ENCODE measurements at regions not wholly inside any gene's neighbourhood (a gene's known extent, or its start where the extent isn't known, plus 50 kb on each side); places are given as distances from the start of the nearest gene placed in this dataset.
"Not testable (repeated sequence)": the region's sequence is repeated elsewhere in the genome, so short reads cannot be mapped to it uniquely, and the experiment has no call there.

DNA sequence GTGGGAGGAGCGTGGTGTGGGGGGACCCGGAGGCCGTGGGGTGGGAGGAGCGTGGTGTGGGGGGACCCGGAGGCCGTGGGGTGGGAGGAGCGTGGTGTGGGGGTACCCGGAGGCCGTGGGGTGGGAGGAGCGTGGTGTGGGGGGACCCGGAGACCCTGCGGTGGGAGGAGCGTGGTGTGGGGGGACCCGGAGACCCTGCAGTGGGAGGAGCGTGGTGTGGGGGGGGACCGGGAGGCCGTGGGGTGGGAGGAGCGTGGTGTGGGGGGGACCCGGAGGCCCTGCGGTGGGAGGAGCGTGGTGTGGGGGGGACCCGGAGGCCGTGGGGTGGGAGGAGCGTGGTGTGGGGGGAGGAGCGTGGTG, 203.5 kb downstream of the DLL1 start:
- H3K9me3 ChIP-seq (ENCODE audit: control insufficient read depth in 5 of 5, low read length in 5 of 5); H3K27ac ChIP-seq (ENCODE audit: low read depth, low read length); H3K36me3 ChIP-seq (ENCODE audit: control insufficient read depth in 5 of 5, insufficient read depth in 5 of 5, low read length in 5 of 5); H3K9ac ChIP-seq (ENCODE audit: low read length in 5 of 5); H3K27me3 ChIP-seq (ENCODE audit: control insufficient read depth in 5 of 5, insufficient read depth in 4 of 5, low read length in 5 of 5); H3K4me3 ChIP-seq (ENCODE audit: low read depth in 1 of 5, low read length in 5 of 5): not testable (repeated sequence)
- peaks cover 0 to 22% (median 7%) of the 10 kb centered on the region in 5 donors for H3K4me1 ChIP-seq (ENCODE audit: control insufficient read depth in 5 of 5, insufficient read depth in 5 of 5, low read length in 5 of 5)

DNA sequence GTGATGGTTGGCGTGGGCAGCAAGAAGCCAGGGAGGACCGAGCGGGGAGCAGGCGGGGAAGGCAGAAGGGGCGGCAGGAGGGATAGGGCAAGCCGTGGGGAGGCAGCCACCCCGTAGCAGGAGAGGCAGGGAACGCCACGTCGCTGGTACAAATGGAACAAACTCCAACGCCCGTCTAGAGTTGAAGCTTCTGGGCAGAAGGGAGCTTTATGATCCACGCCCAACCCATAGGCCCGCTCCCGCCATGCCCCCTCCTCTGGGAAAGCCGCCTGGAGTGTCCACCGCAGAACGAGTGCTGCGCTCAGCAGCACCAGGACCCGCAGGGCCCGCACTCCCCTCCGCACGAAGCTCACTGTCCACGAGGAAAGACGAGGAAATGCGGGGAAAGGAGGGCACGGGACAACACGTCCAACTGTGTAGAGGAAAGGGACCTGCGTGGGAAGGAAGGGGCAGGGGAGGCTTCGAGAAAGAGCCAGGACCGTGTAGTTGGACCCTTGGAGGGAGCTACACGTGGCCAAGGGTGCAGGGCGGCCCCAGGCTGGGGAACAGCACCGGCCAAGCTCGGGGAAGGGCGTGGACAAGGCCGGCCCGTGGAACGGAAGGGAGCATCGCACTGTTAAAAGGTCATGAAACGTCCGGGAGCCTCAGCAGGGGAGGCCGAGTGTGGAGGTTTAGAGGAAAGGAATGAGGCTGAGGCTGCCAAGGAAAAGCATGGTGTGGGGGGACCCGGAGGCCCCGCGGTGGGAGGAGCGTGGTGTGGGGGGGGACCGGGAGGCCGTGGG, 204.0 kb downstream of the DLL1 start:
- Histone ChIP-seq H3K27ac (ENCODE audit: low read depth, low read length) (no peak overlapping the region), H3K9ac (ENCODE audit: low read length in 5 of 5) (no peak overlapping the region), H3K4me1 (ENCODE audit: control insufficient read depth in 5 of 5, insufficient read depth in 5 of 5, low read length in 5 of 5) (peaks cover 0 to 22% (median 7%) of the 10 kb centered on the region in 5 donors), H3K9me3 (ENCODE audit: control insufficient read depth in 5 of 5, low read length in 5 of 5) (no peaks in the 10 kb centered on the region), H3K27me3 (ENCODE audit: control insufficient read depth in 5 of 5, insufficient read depth in 4 of 5, low read length in 5 of 5) (peaks cover 0 to 3% (median 0%) of the 10 kb centered on the region in 5 donors), H3K36me3 (ENCODE audit: control insufficient read depth in 5 of 5, insufficient read depth in 5 of 5, low read length in 5 of 5) (no peaks in the 10 kb centered on the region), H3K4me3 (ENCODE audit: low read depth in 1 of 5, low read length in 5 of 5) (no peak overlapping the region)

DNA sequence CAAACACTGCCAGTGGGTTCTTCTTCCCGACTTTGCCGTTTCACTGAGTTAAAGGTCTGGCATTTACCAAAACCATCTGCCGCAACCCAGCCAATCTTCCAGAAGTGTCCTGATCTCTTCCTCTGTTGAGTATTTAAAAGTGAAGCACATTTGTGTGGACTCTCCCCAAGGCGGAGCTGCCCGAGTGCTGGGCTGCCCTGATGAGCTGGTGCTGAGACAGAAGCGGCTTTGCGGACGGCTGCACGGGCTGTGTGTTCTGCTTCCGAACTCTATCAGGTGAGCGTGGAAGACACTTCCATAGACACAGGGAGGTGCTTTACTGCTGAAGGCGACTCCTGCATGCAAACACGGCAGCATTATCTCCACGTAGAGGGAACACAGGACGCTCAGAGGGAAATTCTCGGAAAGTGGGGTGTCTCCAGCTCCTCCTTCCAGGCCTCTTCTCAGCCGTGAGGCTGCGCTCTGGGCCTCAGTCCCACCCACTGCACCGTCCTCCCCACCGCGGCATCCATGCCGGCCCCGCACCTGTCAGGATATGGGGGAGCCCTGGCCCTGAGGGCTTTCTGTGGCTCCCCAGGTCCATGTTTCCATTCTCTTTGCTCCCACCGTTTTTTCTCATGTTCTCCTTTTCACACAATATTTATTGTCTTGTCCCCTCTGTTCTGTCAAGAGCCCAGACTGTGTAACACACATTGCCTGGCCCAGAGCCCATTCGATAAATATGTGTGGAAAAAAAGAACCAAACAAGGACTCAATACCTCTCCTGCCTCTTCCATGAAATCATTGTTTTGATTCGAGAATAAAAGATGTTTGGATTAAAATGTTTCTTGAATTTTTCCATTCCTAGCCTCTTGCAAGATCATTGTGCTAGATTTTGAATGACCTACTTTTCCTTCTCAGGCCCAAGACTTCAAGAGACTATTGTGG, 205.1 kb downstream of the DLL1 start:
- Histone ChIP-seq H3K4me1 (ENCODE audit: control insufficient read depth in 5 of 5, insufficient read depth in 5 of 5, low read length in 5 of 5) (peaks cover 0 to 22% (median 7%) of the 10 kb centered on the region in 5 donors), H3K36me3 (ENCODE audit: control insufficient read depth in 5 of 5, insufficient read depth in 5 of 5, low read length in 5 of 5) (no peaks in the 10 kb centered on the region), H3K9ac (ENCODE audit: low read length in 5 of 5) (no peak overlapping the region), H3K9me3 (ENCODE audit: control insufficient read depth in 5 of 5, low read length in 5 of 5) (no peaks in the 10 kb centered on the region), H3K27ac (ENCODE audit: low read depth, low read length) (no peak overlapping the region), H3K4me3 (ENCODE audit: low read depth in 1 of 5, low read length in 5 of 5) (no peak overlapping the region), H3K27me3 (ENCODE audit: control insufficient read depth in 5 of 5, insufficient read depth in 4 of 5, low read length in 5 of 5) (peaks cover 0 to 11% (median under 1%) of the 10 kb centered on the region in 5 donors)

DNA sequence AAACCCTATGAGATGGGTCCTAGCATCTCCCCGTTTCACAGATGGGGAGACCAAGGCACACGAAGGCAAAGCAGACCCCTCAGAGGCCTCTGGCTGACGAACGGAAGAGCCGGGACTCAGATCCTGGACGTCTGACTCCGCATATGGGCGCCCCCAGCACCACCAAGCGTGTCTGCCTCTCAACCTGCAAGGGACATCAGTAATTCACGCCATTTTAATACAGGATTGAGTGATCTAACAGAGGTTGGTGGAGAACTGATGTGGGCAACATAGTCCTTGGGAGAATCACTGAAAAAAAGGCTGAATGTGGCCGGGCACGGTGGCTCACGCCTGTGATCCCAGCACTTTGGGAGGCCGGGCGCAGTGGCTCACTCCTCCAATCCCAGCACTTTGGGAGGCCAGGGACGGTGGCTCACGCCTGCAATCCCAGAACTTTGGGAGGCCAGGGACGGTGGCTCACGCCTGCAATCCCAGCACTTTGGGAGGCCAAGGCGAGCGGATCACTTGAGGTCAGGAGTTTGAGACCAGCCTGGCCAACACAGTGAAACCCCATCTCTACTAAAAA, 206.6 kb downstream of the DLL1 start:
- no peak overlapping the region for H3K9ac ChIP-seq (ENCODE audit: low read length in 5 of 5)
- H3K4me1 ChIP-seq (ENCODE audit: control insufficient read depth in 5 of 5, insufficient read depth in 5 of 5, low read length in 5 of 5): peaks cover 0 to 13% (median 2%) of the 10 kb centered on the region in 5 donors
- no peak overlapping the region for H3K4me3 ChIP-seq (ENCODE audit: low read depth in 1 of 5, low read length in 5 of 5)
- H3K27me3 ChIP-seq (ENCODE audit: control insufficient read depth in 5 of 5, insufficient read depth in 4 of 5, low read length in 5 of 5): peaks cover 0 to 12% (median 5%) of the 10 kb centered on the region in 5 donors
- H3K27ac ChIP-seq (ENCODE audit: low read depth, low read length): no peak overlapping the region
- H3K9me3 ChIP-seq (ENCODE audit: control insufficient read depth in 5 of 5, low read length in 5 of 5): no peaks in the 10 kb centered on the region
- no peaks in the 10 kb centered on the region for H3K36me3 ChIP-seq (ENCODE audit: control insufficient read depth in 5 of 5, insufficient read depth in 5 of 5, low read length in 5 of 5)

DNA sequence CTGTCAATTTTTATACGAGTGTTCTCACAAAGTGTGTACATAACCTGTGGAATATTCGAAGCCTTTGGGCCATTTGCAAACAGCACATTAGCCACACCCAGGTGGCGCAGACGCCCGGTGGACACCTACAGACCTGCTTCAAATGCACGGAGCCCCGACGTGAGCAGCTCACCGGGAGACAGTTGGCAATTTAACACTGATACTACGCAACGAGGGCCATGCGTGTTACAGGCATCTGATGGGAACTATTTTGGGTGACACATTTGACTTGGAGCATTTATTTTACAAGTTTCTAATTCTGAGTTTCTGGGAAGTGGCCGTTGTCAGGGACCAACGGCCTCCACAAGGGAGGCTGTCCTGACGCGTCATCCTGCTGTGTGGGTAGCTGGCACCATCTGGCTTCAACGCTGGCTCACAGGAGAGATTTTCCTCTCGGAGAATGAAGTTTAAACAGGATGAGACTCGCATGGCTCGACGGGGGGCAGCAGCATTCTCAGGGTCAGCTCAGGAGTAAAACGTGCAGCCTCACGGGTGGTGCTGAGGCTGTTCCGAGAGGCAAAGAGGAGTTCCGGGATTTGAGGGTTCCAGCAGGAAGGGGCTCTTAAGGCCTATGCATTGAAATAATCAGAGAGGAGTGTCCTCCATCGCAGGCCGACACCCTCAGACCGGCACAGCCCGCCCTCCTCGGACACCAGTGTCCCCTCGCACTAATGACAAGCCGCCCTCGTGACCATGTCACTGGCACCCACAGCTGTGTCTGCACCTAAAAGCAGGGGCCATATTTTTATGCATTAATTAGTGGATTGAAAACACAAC, 207.4 kb downstream of the DLL1 start:
- no peak overlapping the region for H3K27ac ChIP-seq (ENCODE audit: low read depth, low read length)
- H3K4me3 ChIP-seq (ENCODE audit: low read depth in 1 of 5, low read length in 5 of 5): no peak overlapping the region

DNA sequence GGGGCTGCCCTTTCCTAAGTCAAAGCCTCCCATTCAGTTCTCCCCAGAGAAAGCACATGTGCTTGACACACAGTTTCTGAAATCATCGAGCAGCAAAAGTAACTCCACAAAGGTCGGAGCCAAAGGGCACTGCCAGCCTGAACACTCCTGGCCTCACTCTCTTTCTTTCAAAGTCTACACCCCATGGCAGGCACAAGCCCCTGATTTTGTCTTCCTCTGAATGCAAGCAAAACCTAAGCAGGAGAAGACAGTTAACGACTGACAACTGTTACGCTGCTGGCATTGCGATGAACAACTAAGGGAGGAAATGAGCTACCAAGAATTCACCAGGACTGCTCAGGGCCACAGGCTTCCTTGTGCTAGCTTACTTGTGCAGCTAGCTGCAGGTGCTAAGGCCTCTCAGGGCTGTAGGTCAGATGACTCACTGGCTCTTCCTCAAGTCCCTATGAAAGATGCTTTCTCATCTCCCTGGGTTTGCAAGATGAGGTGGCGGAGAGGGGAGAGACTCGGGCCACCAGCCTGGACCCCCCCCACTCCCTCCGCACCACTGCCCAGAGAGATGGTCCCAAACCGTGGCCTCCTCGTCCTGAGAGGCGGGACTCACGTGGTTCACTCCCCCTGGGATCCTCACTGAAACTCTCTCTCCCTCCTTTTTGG, 208.2 kb downstream of the DLL1 start:
- Histone ChIP-seq H3K27me3 (ENCODE audit: control insufficient read depth in 5 of 5, insufficient read depth in 4 of 5, low read length in 5 of 5) (peaks cover 0 to 12% (median 5%) of the 10 kb centered on the region in 5 donors), H3K9ac (ENCODE audit: low read length in 5 of 5) (no peak overlapping the region), H3K9me3 (ENCODE audit: control insufficient read depth in 5 of 5, low read length in 5 of 5) (no peaks in the 10 kb centered on the region), H3K27ac (ENCODE audit: low read depth, low read length) (no peak overlapping the region), H3K36me3 (ENCODE audit: control insufficient read depth in 5 of 5, insufficient read depth in 5 of 5, low read length in 5 of 5) (no peaks in the 10 kb centered on the region), H3K4me3 (ENCODE audit: low read depth in 1 of 5, low read length in 5 of 5) (no peak overlapping the region), H3K4me1 (ENCODE audit: control insufficient read depth in 5 of 5, insufficient read depth in 5 of 5, low read length in 5 of 5) (no peaks in the 10 kb centered on the region)

More for the DNA sequence above, 207.4 kb downstream of the DLL1 start:
- no peak overlapping the region for H3K9ac ChIP-seq (ENCODE audit: low read length in 5 of 5)
- H3K36me3 ChIP-seq (ENCODE audit: control insufficient read depth in 5 of 5, insufficient read depth in 5 of 5, low read length in 5 of 5): no peaks in the 10 kb centered on the region
- H3K4me1 ChIP-seq (ENCODE audit: control insufficient read depth in 5 of 5, insufficient read depth in 5 of 5, low read length in 5 of 5): peaks cover 0 to 6% (median 0%) of the 10 kb centered on the region in 5 donors
- H3K9me3 ChIP-seq (ENCODE audit: control insufficient read depth in 5 of 5, low read length in 5 of 5): no peaks in the 10 kb centered on the region
- peaks cover 0 to 12% (median 5%) of the 10 kb centered on the region in 5 donors for H3K27me3 ChIP-seq (ENCODE audit: control insufficient read depth in 5 of 5, insufficient read depth in 4 of 5, low read length in 5 of 5)

DNA sequence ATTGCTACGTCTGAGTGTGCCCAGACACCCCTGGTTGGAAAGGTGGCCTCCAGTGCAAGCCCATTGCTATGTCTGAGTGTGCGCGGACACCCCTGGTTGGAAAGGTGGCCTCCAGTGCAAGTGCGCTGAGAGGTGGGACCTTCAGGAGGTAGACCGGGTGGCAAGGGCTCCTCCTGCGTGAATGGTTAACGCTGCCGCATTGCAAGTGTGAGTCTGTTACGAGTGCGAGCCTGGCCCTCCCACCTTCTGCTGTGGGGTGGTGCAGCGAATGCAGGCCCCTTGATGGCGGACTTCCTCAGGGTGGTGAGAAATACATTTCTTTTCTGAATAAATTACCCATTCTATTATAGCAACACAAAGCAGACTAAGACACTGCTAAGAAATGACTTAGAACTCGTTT, 208.8 kb downstream of the DLL1 start:
- Histone ChIP-seq H3K36me3 (ENCODE audit: control insufficient read depth in 5 of 5, insufficient read depth in 5 of 5, low read length in 5 of 5) (no peaks in the 10 kb centered on the region), H3K4me3 (ENCODE audit: low read depth in 1 of 5, low read length in 5 of 5) (no peak overlapping the region), H3K27me3 (ENCODE audit: control insufficient read depth in 5 of 5, insufficient read depth in 4 of 5, low read length in 5 of 5) (peaks cover 0 to 12% (median 5%) of the 10 kb centered on the region in 5 donors), H3K9me3 (ENCODE audit: control insufficient read depth in 5 of 5, low read length in 5 of 5) (no peaks in the 10 kb centered on the region), H3K4me1 (ENCODE audit: control insufficient read depth in 5 of 5, insufficient read depth in 5 of 5, low read length in 5 of 5) (no peaks in the 10 kb centered on the region), H3K9ac (ENCODE audit: low read length in 5 of 5) (no peak overlapping the region), H3K27ac (ENCODE audit: low read depth, low read length) (no peak overlapping the region)

DNA sequence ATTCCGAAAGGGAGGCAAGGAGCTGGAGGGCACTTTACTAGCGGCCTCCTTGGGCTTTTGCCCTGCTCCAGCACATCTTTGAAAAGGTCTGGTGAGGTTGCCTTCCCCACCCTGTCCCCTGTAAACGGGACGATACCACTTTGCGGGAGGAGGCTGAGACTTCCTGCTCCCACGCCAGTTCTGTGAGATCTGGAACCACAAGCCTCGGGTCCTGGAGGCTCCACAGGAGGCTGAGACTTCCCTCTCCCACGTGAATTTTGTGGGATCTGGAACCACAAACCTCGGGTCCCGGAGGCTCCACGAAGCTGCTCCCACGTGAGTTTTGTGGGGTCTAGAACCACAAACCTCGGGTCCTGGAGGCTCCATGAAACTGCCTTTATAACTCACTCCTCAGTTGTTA, 209.3 kb downstream of the DLL1 start:
- Histone ChIP-seq H3K9me3 (ENCODE audit: control insufficient read depth in 5 of 5, low read length in 5 of 5) (no peaks in the 10 kb centered on the region), H3K27me3 (ENCODE audit: control insufficient read depth in 5 of 5, insufficient read depth in 4 of 5, low read length in 5 of 5) (peaks cover 0 to 12% (median 5%) of the 10 kb centered on the region in 5 donors), H3K4me1 (ENCODE audit: control insufficient read depth in 5 of 5, insufficient read depth in 5 of 5, low read length in 5 of 5) (no peaks in the 10 kb centered on the region), H3K4me3 (ENCODE audit: low read depth in 1 of 5, low read length in 5 of 5) (no peak overlapping the region), H3K27ac (ENCODE audit: low read depth, low read length) (no peak overlapping the region), H3K9ac (ENCODE audit: low read length in 5 of 5) (no peak overlapping the region), H3K36me3 (ENCODE audit: control insufficient read depth in 5 of 5, insufficient read depth in 5 of 5, low read length in 5 of 5) (no peaks in the 10 kb centered on the region)

DNA sequence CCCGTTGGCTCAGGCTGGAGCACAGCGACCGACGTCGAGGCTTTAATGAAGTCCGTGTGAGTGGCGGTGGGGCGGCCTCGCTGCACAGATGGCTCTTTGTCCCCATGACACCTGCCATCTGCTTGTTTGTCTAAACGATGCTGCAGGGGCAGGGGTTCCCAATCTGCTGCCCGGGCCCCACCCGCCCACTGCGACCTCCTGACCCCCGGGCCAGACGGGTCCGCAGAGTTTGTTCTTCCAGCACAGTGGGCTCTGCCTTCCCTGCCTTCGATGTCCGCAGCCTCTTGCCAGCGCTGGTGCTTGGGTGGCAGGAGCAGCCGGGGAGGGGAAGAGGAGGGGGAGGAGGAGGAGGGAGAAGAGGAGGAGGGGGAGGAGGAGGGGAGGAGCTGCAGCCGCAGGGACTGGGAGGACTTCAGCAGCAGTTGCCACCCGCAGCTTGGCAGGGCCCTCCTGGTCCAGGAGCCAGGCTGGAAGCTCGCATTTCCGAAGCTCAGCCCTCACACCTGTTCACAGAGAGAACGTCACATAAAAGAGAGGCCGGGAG, 210.0 kb downstream of the DLL1 start:
- peaks cover 0 to 3% (median 0%) of the 10 kb centered on the region in 5 donors for H3K4me1 ChIP-seq (ENCODE audit: control insufficient read depth in 5 of 5, insufficient read depth in 5 of 5, low read length in 5 of 5)
- no peak overlapping the region for H3K27ac ChIP-seq (ENCODE audit: low read depth, low read length)
- H3K9me3 ChIP-seq (ENCODE audit: control insufficient read depth in 5 of 5, low read length in 5 of 5): no peaks in the 10 kb centered on the region
- no peaks in the 10 kb centered on the region for H3K36me3 ChIP-seq (ENCODE audit: control insufficient read depth in 5 of 5, insufficient read depth in 5 of 5, low read length in 5 of 5)
- peaks cover 0 to 12% (median 5%) of the 10 kb centered on the region in 5 donors for H3K27me3 ChIP-seq (ENCODE audit: control insufficient read depth in 5 of 5, insufficient read depth in 4 of 5, low read length in 5 of 5)
- H3K9ac ChIP-seq (ENCODE audit: low read length in 5 of 5): no peak overlapping the region
- H3K4me3 ChIP-seq (ENCODE audit: low read depth in 1 of 5, low read length in 5 of 5): no peak overlapping the region
